Colonic mucosa (tissue), 4 donors: ENCODE measurements at regions not wholly inside any gene's neighbourhood (a gene's known extent, or its start where the extent isn't known, plus 50 kb on each side); places are given as distances from the start of the nearest gene placed in this dataset.
A peak's percentile ranks its signal among the peaks of the same experiment; 100 is the strongest.

ENCODE experiments used
- DNase-seq: peaks from one replicate; pipeline ENCODE4 v3.0.0-alpha.2; 2020
- H3K27ac ChIP-seq: fragments of 200-600 bp; one replicate; pipeline ENCODE4 v1.8.0; 2021
- H3K27me3 ChIP-seq: fragments of 200-600 bp; one replicate; pipeline ENCODE4 v1.8.0; 2021
- H3K36me3 ChIP-seq: fragments of 200-600 bp; one replicate; pipeline ENCODE4 v1.8.0; 2021
- H3K4me1 ChIP-seq: fragments of 200-600 bp; one replicate; pipeline ENCODE4 v1.8.0; 2021; ENCODE audit warnings: mild to moderate bottlenecking
- H3K4me3 ChIP-seq: fragments of 200-600 bp; one replicate; pipeline ENCODE4 v1.8.0; 2021
- H3K9ac ChIP-seq, 2 donors: one replicate each; pipeline ENCODE4 v1.7.0; 2013; ENCODE audit warnings: control low read depth in 2 of 2, low read depth in 2 of 2, low read length in 2 of 2
- H3K9me3 ChIP-seq: fragments of 200-600 bp; one replicate; pipeline ENCODE4 v1.8.0; 2021
- intact Hi-C: fragments of 100-400 bp; cut with DNase I; formaldehyde crosslinking; loops from one replicate; pipeline ENCODE4 v1.14.1; 2022
- TF ChIP-seq, protein P1 (sequence below): fragments of 200-600 bp; IDR thresholded peaks from one replicate; pipeline ENCODE4 v1.8.0; 2022; ENCODE audit warnings: antibody characterized with exemption, mild to moderate bottlenecking
- donor health status: healthy.
- donor health status: DM: no; HTN: no; CAD: no.
- donor health status: DM: no; HTN: no; CAD: no.

- no peak overlapping the region for H3K27ac ChIP-seq
These were observed 397.8 kb downstream of the GALR1 start for GRCh38 chr18:77647472-77647871.

DNA sequence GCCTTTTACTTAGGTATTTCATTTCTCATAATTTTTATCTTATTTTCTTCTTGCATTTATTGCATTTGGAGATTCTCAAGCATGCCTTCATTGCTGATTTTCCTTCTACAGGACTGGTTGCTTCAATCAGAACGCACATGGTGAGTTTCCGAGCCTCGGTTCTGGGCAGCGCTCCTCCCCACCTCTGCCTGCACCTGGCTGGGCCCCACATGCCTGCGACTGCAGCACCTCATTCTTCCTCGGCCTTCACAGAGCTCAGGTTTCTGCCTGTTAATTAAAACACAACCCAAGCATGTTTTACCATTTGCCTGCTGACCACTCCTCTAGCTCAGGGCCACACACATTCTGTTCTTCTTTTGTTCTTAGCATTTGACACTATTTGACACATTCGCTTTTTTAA is 398.8 kb downstream of the GALR1 start:
- Histone ChIP-seq H3K9me3 (no peaks in the 10 kb centered on the region), H3K36me3 (no peaks in the 10 kb centered on the region), H3K27me3 (no peaks in the 10 kb centered on the region), H3K4me3 (no peak overlapping the region), H3K9ac (no peak overlapping the region), H3K4me1 (no peaks in the 10 kb centered on the region), H3K27ac (no peak overlapping the region)
- TF ChIP-seq, protein P1, sequence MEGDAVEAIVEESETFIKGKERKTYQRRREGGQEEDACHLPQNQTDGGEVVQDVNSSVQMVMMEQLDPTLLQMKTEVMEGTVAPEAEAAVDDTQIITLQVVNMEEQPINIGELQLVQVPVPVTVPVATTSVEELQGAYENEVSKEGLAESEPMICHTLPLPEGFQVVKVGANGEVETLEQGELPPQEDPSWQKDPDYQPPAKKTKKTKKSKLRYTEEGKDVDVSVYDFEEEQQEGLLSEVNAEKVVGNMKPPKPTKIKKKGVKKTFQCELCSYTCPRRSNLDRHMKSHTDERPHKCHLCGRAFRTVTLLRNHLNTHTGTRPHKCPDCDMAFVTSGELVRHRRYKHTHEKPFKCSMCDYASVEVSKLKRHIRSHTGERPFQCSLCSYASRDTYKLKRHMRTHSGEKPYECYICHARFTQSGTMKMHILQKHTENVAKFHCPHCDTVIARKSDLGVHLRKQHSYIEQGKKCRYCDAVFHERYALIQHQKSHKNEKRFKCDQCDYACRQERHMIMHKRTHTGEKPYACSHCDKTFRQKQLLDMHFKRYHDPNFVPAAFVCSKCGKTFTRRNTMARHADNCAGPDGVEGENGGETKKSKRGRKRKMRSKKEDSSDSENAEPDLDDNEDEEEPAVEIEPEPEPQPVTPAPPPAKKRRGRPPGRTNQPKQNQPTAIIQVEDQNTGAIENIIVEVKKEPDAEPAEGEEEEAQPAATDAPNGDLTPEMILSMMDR = no peak
- intact Hi-C loops = no loop called here
- DNase-seq = no peak

More at GRCh38 chr18:77647472-77647871, 397.8 kb downstream of the GALR1 start:
- no peaks in the 10 kb centered on the region for H3K4me1 ChIP-seq
- no peaks in the 10 kb centered on the region for H3K9me3 ChIP-seq
- TF ChIP-seq, protein P1 = no peak
- no peak overlapping the region for H3K9ac ChIP-seq
- no peaks in the 10 kb centered on the region for H3K36me3 ChIP-seq
- DNase-seq = no peak
- H3K27me3 ChIP-seq = no peaks in the 10 kb centered on the region
- intact Hi-C loops = no loop called here
- H3K4me3 ChIP-seq = no peak overlapping the region

GRCh38 chr18:77650799-77651385 is 401.2 kb downstream of the GALR1 start:
- Histone ChIP-seq H3K9me3 (no peaks in the 10 kb centered on the region), H3K36me3 (no peaks in the 10 kb centered on the region), H3K27me3 (no peaks in the 10 kb centered on the region), H3K9ac (no peak overlapping the region), H3K4me1 (no peaks in the 10 kb centered on the region), H3K4me3 (no peak overlapping the region), H3K27ac (no peak overlapping the region)
- DNase-seq = peak; percentile 70
- intact Hi-C loops = loop anchor here (5.0 kb wide), 2 partner anchors 174 to 649 kb away; no protein-coding TSS in a partner anchor
- TF ChIP-seq, protein P1 = peak; percentile 97

- no peak overlapping the region for H3K27ac ChIP-seq
- no peak overlapping the region for H3K4me3 ChIP-seq
- intact Hi-C loops = loop anchor here (5.0 kb wide), 2 partner anchors 174 to 649 kb away; no protein-coding TSS in a partner anchor
- no peaks in the 10 kb centered on the region for H3K9me3 ChIP-seq
- TF ChIP-seq, protein P1 = no peak
- no peaks in the 10 kb centered on the region for H3K27me3 ChIP-seq
- DNase-seq = no peak
- H3K36me3 ChIP-seq = no peaks in the 10 kb centered on the region
- H3K9ac ChIP-seq = no peak overlapping the region
- no peaks in the 10 kb centered on the region for H3K4me1 ChIP-seq
These were observed 401.8 kb downstream of the GALR1 start for GRCh38 chr18:77651441-77651840.

GRCh38 chr18:77653792-77654191 is 404.1 kb downstream of the GALR1 start:
- Histone ChIP-seq H3K36me3 (no peaks in the 10 kb centered on the region), H3K9ac (no peak overlapping the region), H3K27ac (no peak overlapping the region), H3K27me3 (no peaks in the 10 kb centered on the region), H3K4me1 (no peaks in the 10 kb centered on the region), H3K9me3 (no peaks in the 10 kb centered on the region), H3K4me3 (no peak overlapping the region)
- no peak for DNase-seq
- intact Hi-C loops = loop anchor here (5.0 kb wide), 2 partner anchors 176 to 651 kb away; no protein-coding TSS in a partner anchor
- TF ChIP-seq, protein P1 = no peak
